ENCODE measurements at regions not wholly inside any gene's neighbourhood (a gene's known extent, or its start where the extent isn't known, plus 50 kb on each side); places are given as distances from the start of the nearest gene placed in this dataset.

- no peak for TF ChIP-seq CTCF (IDR thresholded peaks at IDR 0.05)
- no peak overlapping the region for H3K4me3 Mint-ChIP-seq
- H3K9me3 Mint-ChIP-seq = no peaks in the 10 kb centered on the region
- peaks cover 92% of the 10 kb centered on the region for H3K4me1 Mint-ChIP-seq
- no peaks in the 10 kb centered on the region for H3K36me3 Mint-ChIP-seq (ENCODE audit: low read depth)
- peaks cover 7% of the 10 kb centered on the region for H3K27me3 Mint-ChIP-seq (ENCODE audit: low read depth, poor library complexity)
- no peak overlapping the region for H3K27ac Mint-ChIP-seq
- DNase-seq = no peak
These were observed 86.9 kb upstream of the CIBAR2 start for GRCh38 chr16:85199069-85199725.

- Mint-ChIP-seq H3K27ac (no peak overlapping the region), H3K9me3 (no peaks in the 10 kb centered on the region), H3K4me1 (peaks cover 87% of the 10 kb centered on the region), H3K27me3 (ENCODE audit: low read depth, poor library complexity) (peaks cover 7% of the 10 kb centered on the region), H3K4me3 (peak overlapping the region; percentile 66), H3K36me3 (ENCODE audit: low read depth) (no peaks in the 10 kb centered on the region)
- TF ChIP-seq CTCF (IDR thresholded peaks at IDR 0.05) = no peak
- no peak for DNase-seq
These were observed 87.6 kb upstream of the CIBAR2 start for GRCh38 chr16:85199880-85200279.

DNA sequence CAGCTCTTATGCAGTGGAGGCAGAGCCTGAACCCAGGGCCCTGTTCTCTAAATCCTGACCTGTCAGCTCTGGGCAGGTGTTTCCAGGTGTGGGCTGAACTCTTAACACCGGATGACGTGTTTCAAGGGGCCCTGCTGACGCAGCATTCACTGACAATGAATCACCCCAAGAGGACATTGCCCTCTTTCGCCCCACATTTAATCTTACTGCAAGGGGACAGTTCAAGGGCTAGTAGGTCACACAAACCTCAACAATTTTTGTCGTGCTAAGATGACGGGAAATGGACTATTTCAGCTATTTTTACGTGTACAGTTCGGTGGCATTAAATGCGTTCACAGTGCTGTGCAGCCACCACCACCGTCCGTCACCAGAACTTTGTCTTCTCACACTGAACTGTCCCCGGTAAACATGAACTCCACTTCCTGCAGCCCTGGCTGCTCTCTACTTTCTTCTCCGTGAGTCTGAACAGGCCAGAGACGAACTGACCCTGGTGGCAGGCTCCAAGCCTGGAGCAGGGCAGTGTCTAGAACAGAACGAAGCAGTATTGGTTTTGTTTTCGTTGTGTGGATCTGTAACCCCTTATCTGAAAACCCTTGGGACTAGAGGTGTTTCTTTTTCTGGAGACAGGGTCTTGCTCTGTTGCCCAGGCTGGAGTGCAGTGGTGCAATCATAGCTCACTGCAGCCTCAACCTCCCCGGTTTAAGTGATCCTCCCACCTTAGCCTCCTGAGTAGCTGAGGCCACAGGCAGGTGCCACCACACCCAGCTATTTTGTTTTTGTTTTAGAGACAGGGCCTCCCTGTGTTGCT is 88.4 kb upstream of the CIBAR2 start:
- Mint-ChIP-seq H3K27ac (peak overlapping the region; percentile 9), H3K9me3 (no peaks in the 10 kb centered on the region), H3K4me3 (peak overlapping the region; percentile 21), H3K27me3 (ENCODE audit: low read depth, poor library complexity) (peaks cover 3% of the 10 kb centered on the region), H3K4me1 (peaks cover 81% of the 10 kb centered on the region), H3K36me3 (ENCODE audit: low read depth) (no peaks in the 10 kb centered on the region)
- no peak for TF ChIP-seq CTCF (IDR thresholded peaks at IDR 0.05)
- no peak for DNase-seq

DNA sequence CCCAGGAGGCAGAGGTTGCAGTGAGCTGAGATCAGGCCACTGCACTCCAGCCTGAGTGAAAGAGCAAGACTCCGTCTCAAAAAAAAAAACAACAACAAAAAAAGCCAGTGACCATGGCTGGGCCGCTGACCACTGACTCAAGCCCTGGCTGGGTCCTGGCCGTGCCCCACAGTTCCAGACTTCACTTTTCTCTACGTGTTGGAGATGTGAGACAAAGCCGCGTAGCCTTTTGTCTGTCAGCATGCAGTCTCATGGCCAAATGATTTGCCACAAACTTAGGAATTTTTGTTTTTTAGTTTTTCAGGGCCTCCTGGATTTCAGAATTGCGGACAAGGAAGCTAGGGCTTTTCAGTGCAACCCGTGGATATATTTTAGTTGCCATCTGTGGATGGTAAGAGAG is 89.3 kb upstream of the CIBAR2 start:
- no peak for DNase-seq
- H3K4me3 Mint-ChIP-seq = peak overlapping the region; percentile 51
- peaks cover 3% of the 10 kb centered on the region for H3K27me3 Mint-ChIP-seq (ENCODE audit: low read depth, poor library complexity)
- no peak for TF ChIP-seq CTCF (IDR thresholded peaks at IDR 0.05)
- H3K9me3 Mint-ChIP-seq = no peaks in the 10 kb centered on the region
- H3K27ac Mint-ChIP-seq = peak overlapping the region; percentile 85
- no peaks in the 10 kb centered on the region for H3K36me3 Mint-ChIP-seq (ENCODE audit: low read depth)
- peaks cover 80% of the 10 kb centered on the region for H3K4me1 Mint-ChIP-seq

- Mint-ChIP-seq H3K4me3 (no peak overlapping the region), H3K9me3 (no peaks in the 10 kb centered on the region), H3K27ac (peak overlapping the region; percentile 85), H3K4me1 (peaks cover 77% of the 10 kb centered on the region), H3K36me3 (ENCODE audit: low read depth) (no peaks in the 10 kb centered on the region), H3K27me3 (ENCODE audit: low read depth, poor library complexity) (peaks cover 3% of the 10 kb centered on the region)
- no peak for DNase-seq
- TF ChIP-seq CTCF (IDR thresholded peaks at IDR 0.05) = no peak
These were observed 89.9 kb upstream of the CIBAR2 start for GRCh38 chr16:85202051-85202601.

All from nephron progenitor cell (in vitro differentiated cells).